Retinal pigment epithelial cell (primary cell): ENCODE measurements at regions not wholly inside any gene's neighbourhood (a gene's known extent, or its start where the extent isn't known, plus 50 kb on each side); places are given as distances from the start of the nearest gene placed in this dataset.

Experiments
- DNase-seq: peaks from one replicate; pipeline ENCODE4 v3.0.0-alpha.2; 2010; ENCODE audit warnings: low read depth
- H3K4me3 ChIP-seq: 2 replicates; pipeline ENCODE4 v1.5.1; 2011; ENCODE audit warnings: mild to moderate bottlenecking, low read length, control low read depth, moderate library complexity
- TF ChIP-seq, protein P1 (sequence below): conservative IDR thresholded peaks from 2 replicates; pipeline ENCODE4 v1.5.1; 2011; ENCODE audit warnings: low read depth, low read length, control low read depth, inconsistent platforms

GRCh38 chr15:91520850-91521249 lies 332.7 kb upstream of the SLCO3A1 start:
- no peak overlapping the region for H3K4me3 ChIP-seq
- TF ChIP-seq, protein P1, sequence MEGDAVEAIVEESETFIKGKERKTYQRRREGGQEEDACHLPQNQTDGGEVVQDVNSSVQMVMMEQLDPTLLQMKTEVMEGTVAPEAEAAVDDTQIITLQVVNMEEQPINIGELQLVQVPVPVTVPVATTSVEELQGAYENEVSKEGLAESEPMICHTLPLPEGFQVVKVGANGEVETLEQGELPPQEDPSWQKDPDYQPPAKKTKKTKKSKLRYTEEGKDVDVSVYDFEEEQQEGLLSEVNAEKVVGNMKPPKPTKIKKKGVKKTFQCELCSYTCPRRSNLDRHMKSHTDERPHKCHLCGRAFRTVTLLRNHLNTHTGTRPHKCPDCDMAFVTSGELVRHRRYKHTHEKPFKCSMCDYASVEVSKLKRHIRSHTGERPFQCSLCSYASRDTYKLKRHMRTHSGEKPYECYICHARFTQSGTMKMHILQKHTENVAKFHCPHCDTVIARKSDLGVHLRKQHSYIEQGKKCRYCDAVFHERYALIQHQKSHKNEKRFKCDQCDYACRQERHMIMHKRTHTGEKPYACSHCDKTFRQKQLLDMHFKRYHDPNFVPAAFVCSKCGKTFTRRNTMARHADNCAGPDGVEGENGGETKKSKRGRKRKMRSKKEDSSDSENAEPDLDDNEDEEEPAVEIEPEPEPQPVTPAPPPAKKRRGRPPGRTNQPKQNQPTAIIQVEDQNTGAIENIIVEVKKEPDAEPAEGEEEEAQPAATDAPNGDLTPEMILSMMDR: no peak
- no peak for DNase-seq

GRCh38 chr15:91521548-91521947 lies 332.0 kb upstream of the SLCO3A1 start:
- no peak overlapping the region for H3K4me3 ChIP-seq
- DNase-seq: no peak
- TF ChIP-seq, protein P1: no peak

DNA sequence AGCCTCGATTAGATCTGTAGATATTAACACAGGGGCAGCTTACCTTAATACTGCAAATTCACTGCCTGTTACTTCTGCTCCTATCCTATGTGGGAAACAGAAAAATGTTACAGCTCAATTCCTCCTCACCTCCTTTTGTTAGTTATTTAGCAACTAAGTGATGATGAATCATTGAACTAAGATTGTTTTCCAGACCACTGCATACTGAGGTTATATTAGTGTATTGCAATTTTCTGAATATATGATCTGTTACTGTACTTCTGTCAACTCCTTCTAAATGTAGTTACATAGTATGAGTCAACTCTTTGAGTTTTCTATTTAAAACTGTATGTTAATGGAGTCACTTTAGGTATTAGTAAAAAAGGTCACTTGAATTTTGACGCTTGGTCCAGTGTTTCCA lies 331.5 kb upstream of the SLCO3A1 start:
- peak; percentile 34 for DNase-seq

DNA sequence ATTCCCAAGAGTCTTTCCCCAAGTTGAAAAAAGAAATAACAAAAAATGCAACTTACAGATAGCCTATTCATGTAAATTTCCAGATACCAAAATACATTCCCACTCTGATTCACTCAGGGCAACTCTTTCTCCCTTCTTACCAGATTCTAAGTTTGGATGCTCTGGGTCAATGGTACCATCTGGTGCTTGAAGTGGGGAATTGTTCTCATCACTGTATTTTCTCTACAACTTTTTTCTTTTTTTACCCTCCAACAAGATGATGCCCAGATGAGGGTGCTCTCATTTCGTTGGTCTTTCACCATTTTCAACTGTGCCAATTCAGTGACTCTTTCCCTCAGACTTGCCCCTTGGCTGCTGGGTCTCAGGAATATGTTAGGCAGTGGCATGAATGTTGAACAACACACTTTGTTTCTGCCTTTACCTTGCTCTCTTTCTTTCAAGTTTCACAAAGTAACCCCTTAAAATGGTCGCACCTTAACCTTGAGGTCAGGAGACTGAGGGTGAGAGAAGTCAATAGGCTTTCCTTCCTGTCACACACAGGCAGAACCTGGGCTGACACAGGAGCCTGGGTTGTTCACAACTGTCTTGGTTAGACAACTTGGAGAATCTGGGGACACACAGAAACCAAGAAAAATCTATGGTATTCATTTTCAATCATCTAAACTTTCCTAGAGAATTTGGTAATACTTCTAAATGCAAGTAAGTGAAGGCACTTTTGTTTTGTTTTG lies 330.7 kb upstream of the SLCO3A1 start:
- DNase-seq: no peak
- H3K4me3 ChIP-seq: no peak overlapping the region
- TF ChIP-seq, protein P1: peak; percentile 30

More for the DNA sequence above, 331.5 kb upstream of the SLCO3A1 start:
- TF ChIP-seq, protein P1: no peak
- H3K4me3 ChIP-seq: no peak overlapping the region

GRCh38 chr15:91523596-91523995 lies 329.9 kb upstream of the SLCO3A1 start:
- no peak for DNase-seq
- H3K4me3 ChIP-seq: no peak overlapping the region
- TF ChIP-seq, protein P1: no peak

DNA sequence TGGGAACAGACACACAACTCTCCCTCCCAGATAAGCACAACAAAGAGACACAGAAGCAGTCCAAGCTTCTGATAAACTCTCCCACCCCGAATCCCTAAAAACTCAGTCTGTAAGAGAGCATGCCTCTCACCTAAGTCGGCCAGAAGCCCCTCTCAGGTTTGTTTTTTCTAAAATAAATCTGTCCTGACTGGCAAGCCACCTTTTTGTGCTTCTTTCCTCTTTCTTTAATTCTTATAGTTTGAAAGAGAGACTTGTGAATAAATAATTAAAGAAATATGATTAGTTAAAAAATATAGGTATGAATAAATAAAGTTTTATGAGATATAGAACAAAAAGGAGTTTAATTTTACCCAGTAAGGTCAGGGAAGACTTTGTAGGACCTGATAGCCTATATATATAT lies 329.0 kb upstream of the SLCO3A1 start:
- TF ChIP-seq, protein P1: no peak
- no peak for DNase-seq
- no peak overlapping the region for H3K4me3 ChIP-seq

DNA sequence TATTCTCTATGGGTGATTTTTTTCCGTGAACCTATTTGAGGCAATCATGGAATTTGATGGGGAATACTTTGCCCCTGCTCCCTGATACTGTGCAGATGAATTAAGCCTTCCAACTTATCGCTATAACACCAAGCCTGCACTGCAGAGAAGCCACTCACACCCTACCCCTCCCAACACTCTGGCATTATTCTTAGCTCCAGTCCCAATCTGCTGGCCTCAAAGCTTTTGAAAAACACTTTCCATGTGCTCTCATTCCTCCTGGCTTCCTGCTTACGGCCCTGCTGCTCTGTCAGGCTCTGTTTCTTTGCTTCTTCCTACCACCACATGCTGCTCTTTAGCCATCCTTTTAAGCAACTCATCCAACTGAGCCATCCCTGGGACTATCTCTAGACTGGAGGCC lies 327.8 kb upstream of the SLCO3A1 start:
- DNase-seq: no peak

More for the DNA sequence above, 327.8 kb upstream of the SLCO3A1 start:
- no peak overlapping the region for H3K4me3 ChIP-seq
- TF ChIP-seq, protein P1: no peak
